HG02678 (cell line): ENCODE measurements at regions not wholly inside any gene's neighbourhood (a gene's known extent, or its start where the extent isn't known, plus 50 kb on each side); places are given as distances from the start of the nearest gene placed in this dataset.
"Not testable (repeated sequence)": the region's sequence is repeated elsewhere in the genome, so short reads cannot be mapped to it uniquely, and the experiment has no call there.

ENCODE experiments used
- ATAC-seq: cut with Tn5 transposase; IDR thresholded peaks from one replicate; pipeline ENCODE4 v1.9.1; 2021; ENCODE audit warnings: mild to moderate bottlenecking, moderate library complexity; ENCODE audit not compliant: unreplicated experiment

GRCh38 chr3:70657454-70657853 is 345.0 kb upstream of the MDFIC2 start:
- ATAC-seq, result no peak

- no peak for ATAC-seq
These were observed 335.4 kb upstream of the MDFIC2 start for GRCh38 chr3:70647823-70648222.

DNA sequence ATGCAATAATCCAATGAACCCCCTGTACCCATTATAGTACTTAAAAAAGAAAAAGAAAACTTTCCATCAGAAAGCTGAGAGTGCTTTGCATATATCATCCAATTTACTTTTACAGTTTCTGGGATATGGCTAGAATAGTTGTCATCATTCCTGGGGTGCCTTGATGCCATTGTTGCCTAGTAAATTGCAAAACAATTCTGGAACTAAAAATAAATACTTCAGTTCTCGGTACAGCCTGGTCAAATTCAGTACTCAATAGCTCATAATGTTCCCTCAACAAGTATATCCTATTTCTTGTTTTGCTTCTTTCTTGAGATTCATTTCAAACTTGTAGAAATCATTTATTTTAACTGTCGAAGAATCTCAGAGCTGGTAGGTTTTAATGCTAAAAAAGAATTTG is 334.7 kb upstream of the MDFIC2 start:
- no peak for ATAC-seq

- ATAC-seq, result no peak
These were observed 334.2 kb upstream of the MDFIC2 start for GRCh38 chr3:70646635-70647034.

GRCh38 chr3:70640481-70640880 is 328.0 kb upstream of the MDFIC2 start:
- no peak for ATAC-seq

DNA sequence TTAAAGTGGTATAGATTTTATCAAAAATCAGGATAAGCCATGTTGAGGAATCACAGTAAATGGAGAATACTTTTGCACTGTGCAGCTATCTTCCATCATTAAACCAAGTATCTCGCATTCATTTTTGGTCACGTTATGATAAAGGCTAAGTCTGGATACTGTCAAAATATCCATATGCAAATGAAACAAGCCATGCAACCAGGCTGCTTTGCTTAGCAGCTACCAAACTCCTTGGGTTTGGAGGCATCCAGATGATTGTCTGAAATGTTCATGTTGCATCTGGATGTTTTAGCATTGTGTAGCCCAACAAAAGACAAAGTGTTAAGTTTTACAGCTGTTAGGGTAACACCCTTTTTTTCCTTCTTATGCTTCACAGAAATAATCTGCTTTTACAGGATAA is 322.9 kb upstream of the MDFIC2 start:
- ATAC-seq, result no peak

DNA sequence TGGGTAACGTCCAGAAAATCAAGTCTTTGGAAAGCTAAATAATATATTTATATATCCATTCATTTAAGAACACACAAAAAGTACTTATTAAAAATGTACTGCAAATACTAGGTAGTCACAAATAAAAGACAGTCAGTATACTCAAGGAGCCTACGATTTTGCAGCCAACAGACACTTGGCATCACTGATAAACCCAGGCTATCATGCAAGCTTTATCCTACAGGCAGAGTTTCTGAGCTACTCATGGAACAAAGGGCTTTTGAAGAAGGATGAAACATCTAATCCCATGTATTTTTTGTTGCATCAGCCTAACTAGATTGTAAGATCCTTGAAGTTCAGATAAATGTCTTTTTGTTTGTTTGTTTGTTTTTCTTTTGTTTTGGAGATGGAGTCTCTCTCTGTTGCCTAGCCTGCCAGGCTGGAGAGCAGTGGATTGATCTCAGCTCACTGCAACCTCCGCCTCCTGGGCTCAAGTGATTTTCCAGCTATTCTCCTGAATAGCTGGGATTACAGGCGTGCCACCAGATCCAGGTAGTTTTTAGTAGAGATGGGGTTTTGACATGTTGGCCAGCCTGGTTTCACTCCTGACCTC is 319.4 kb upstream of the MDFIC2 start:
- no peak for ATAC-seq

- ATAC-seq, result no peak
These were observed 309.0 kb upstream of the MDFIC2 start for GRCh38 chr3:70621451-70621850.

DNA sequence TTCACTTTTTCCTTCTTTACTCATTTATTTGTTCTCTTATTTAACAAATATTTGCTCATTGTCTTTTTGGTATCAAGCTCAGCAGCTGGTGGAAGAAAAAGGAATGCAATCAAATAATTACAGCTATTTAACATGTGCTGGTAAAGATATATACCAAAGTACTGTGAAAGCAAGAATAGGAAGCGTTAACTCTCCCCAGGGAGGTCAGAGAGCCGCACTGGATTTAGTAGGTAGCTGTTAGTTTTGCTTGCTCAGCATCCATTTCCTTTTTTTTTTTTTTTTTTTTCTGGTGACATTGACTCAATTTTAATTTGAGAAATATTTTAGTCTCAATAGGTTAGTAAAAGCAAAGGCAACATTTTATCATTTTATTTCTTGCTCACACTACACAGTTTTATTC is 308.5 kb upstream of the MDFIC2 start:
- ATAC-seq, result no peak

DNA sequence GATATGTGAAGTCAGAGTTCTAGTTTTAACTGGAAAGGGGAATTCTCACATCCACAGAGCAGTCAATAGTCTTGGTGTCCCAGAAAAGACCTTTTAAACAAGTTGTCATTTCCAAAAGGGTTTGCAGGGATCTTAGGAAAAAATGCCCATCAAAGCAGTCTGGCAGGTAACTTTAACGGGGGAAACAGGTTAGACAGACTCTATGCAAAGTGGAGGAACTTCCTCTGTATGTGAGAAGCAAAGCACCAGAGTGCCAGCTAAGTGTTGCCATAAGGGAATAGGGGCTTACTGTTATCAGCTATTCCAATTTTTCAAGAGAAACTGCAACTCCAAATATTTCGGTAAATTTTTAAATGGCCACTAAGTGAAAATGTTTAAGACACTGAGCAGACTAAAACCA is 307.9 kb upstream of the MDFIC2 start:
- no peak for ATAC-seq

- ATAC-seq, result no peak
These were observed 305.7 kb upstream of the MDFIC2 start for GRCh38 chr3:70618151-70618550.

DNA sequence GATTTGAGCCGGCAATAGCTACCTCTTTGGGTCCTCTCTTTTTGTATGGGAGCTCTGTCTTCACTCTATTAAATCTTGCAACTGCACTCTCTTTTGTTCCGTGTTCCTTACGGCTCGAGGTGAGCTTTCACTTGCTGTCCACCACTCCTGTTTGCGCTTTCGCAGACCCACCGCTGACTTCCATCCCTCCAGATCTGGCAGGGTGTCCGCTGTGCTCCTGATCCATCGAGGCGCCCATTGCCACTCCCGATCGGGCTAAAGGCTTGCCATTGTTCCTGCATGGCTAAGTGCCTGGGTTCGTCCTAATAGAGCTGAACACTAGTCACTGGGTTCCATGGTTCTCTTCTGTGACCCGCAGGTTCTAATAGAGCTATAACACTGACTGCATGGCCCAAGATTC is 304.9 kb upstream of the MDFIC2 start:
- not testable (repeated sequence) for ATAC-seq

DNA sequence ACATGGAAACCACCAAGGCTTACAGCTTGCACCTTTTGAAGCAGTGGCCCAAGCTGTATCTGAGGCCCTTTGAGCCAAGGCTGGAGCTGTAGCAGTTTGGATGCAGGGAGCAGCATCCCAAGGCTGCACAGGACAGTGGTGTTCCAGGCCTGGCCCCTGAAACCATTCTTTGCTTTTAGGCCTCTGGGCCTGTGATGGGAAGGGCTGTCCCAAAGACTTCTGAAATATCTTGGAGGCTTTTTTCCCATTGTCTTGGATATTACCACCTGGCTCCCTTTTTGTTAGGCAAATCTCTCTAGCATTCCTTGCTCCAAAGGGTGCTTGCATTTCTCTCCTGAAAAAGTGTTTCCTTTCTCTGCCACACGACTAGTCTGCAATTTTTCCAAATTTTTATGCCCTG is 302.8 kb upstream of the MDFIC2 start:
- ATAC-seq, result no peak

- ATAC-seq, result no peak
These were observed 301.7 kb upstream of the MDFIC2 start for GRCh38 chr3:70614111-70614510.

DNA sequence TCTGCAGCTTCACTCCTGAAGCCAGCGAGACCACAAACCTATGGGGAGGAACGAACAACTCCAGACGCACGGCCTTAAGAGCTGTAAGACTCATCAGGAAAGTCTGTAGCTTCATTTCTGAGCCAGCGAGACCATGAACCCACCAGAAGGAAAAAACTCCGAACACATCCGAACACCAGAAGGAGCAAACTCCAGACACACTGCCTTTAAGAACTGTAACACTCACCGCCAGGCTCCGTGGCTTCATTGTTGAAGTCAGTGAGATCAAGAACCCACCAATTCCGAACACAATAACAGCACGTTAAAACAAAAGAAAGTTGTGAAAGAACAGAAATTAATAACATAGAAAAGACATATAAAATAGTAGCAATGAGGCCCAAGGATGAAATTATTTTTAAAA is 300.5 kb upstream of the MDFIC2 start:
- ATAC-seq, result no peak

DNA sequence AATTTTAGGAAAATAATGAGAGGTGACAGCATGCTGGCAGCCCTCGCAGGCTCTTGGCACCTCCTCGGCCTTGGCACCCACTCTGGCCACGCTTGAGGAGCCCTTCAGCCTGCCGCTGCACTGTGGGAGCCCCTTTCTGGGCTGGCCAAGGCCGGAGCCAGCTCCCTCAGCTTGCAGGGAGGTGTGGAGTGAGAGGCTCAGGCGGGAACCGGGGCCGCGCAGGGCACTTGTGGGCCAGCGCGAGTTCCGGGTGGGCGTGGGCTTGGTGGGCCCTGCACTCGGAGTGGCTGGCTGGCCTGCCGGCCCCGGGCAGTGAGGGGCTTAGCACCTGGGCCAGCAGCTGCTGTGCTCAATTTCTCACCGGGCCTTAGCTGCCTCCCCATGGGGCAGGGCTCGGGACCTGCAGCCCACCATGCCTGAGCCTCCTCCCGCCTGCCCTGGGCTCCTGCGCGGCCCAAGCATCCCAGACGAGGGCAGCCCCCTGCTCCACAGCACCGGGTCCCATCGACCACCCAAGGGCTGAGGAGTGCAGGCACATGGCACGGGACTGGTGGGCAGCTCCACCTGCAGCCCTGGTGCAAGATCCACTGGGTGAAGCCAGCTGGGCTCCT is 299.3 kb upstream of the MDFIC2 start:
- not testable (repeated sequence) for ATAC-seq

- no peak for ATAC-seq
These were observed 296.0 kb upstream of the MDFIC2 start for GRCh38 chr3:70608434-70608833.

GRCh38 chr3:70607469-70607868 is 295.0 kb upstream of the MDFIC2 start:
- ATAC-seq, result no peak

GRCh38 chr3:70606018-70606417 is 293.6 kb upstream of the MDFIC2 start:
- ATAC-seq, result no peak

GRCh38 chr3:70603103-70603502 is 290.7 kb upstream of the MDFIC2 start:
- no peak for ATAC-seq

DNA sequence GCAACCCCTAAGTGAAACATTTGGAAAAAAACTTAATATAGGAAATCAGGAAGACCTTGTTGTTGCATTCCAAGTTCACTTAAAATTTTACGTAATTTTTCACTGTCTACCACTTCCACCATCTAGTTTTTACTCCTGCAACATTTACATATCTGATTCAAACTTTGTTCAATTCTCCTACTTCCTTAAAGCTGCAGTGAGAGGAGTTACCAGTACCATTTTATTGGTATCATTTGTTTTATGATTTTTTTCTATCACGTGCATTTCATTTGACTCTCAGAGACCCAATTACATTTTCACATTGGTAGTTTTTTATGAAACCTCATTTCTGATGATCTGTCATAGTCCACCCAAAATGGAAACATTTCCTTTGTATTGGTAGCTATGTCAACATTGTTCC is 284.9 kb upstream of the MDFIC2 start:
- no peak for ATAC-seq

DNA sequence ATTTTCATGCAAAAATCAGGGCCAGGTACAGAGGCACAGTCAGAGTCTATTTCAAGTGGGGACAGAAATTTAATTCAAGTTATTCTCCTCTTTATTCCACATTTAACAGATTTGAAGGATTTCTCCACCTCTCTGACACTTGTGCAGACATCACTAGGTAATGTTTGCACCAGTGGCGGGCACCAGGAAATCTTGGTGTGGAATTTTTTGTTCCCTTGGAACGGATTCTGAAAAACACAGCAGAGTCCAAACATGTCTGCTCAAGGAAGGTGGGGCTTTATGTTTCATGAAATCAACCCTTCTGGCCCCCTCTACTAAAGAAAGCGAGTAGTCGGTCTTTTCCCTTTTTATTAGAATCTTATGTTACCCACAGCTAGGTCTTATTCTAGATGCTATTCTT is 271.2 kb upstream of the MDFIC2 start:
- ATAC-seq, result no peak

GRCh38 chr3:70582803-70583202 is 270.4 kb upstream of the MDFIC2 start:
- no peak for ATAC-seq
